ENCODE measurements at regions not wholly inside any gene's neighbourhood (a gene's known extent, or its start where the extent isn't known, plus 50 kb on each side); places are given as distances from the start of the nearest gene placed in this dataset.

DNA sequence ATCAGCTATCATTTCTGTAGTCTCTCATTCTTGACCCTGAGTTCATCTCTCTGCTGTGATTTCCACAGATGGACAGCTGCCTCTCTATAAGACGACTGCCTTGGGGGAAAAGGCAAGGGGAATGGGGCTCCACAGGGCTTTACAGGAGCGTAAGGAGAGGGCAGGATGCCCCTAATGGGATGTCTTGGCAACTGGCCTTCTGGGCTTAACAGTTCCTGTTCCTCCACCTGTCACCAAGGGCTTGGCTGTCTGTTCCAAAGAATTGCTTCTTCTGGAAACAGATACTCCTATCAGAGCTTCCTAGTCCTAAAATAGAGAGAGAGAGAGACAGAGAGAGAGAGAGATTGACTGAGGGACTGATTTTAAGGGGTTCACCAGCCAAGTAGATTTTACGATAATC is 181.9 kb downstream of the TMEM200A start:
- DNase-seq (ENCODE audit: low spot score) = no peak
- H3K4me1 ChIP-seq (ENCODE audit: insufficient read depth) = no peaks in the 10 kb centered on the region
- H2AFZ ChIP-seq = no peak overlapping the region
- no peaks in the 10 kb centered on the region for H4K20me1 ChIP-seq (ENCODE audit: insufficient read depth, poor library complexity, severe bottlenecking)
- no peak overlapping the region for H3K4me3 ChIP-seq
- H3K36me3 ChIP-seq (replicated peaks; ENCODE audit: insufficient read depth, low read depth) = no peaks in the 10 kb centered on the region
- no peak overlapping the region for H3K27ac ChIP-seq
- H3K27me3 ChIP-seq = no peaks in the 10 kb centered on the region
- WGBS (ENCODE audit: low lambda C conversion rate, missing lambda C conversion rate) = 70% methylated on average over 3 of the region's 3 CpGs
- H3K9me3 ChIP-seq (ENCODE audit: low read depth) = no peaks in the 10 kb centered on the region
- H3K79me2 ChIP-seq = no peaks in the 10 kb centered on the region
- TF ChIP-seq, protein P1, sequence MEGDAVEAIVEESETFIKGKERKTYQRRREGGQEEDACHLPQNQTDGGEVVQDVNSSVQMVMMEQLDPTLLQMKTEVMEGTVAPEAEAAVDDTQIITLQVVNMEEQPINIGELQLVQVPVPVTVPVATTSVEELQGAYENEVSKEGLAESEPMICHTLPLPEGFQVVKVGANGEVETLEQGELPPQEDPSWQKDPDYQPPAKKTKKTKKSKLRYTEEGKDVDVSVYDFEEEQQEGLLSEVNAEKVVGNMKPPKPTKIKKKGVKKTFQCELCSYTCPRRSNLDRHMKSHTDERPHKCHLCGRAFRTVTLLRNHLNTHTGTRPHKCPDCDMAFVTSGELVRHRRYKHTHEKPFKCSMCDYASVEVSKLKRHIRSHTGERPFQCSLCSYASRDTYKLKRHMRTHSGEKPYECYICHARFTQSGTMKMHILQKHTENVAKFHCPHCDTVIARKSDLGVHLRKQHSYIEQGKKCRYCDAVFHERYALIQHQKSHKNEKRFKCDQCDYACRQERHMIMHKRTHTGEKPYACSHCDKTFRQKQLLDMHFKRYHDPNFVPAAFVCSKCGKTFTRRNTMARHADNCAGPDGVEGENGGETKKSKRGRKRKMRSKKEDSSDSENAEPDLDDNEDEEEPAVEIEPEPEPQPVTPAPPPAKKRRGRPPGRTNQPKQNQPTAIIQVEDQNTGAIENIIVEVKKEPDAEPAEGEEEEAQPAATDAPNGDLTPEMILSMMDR (IDR thresholded peaks at IDR 0.05; ENCODE audit: poor library complexity) = no peak
- TF ChIP-seq EZH2phosphoT487 (IDR thresholded peaks at IDR 0.05; ENCODE audit: low read depth, severe bottlenecking, unreplicated experiment) (no peak), EZH2 (IDR thresholded peaks at IDR 0.05; ENCODE audit: borderline replicate concordance) (no peak)
- H3K4me2 ChIP-seq = no peak overlapping the region
- H3K9me2 ChIP-seq (replicated peaks; ENCODE audit: insufficient read depth) = no peaks in the 10 kb centered on the region

DNA sequence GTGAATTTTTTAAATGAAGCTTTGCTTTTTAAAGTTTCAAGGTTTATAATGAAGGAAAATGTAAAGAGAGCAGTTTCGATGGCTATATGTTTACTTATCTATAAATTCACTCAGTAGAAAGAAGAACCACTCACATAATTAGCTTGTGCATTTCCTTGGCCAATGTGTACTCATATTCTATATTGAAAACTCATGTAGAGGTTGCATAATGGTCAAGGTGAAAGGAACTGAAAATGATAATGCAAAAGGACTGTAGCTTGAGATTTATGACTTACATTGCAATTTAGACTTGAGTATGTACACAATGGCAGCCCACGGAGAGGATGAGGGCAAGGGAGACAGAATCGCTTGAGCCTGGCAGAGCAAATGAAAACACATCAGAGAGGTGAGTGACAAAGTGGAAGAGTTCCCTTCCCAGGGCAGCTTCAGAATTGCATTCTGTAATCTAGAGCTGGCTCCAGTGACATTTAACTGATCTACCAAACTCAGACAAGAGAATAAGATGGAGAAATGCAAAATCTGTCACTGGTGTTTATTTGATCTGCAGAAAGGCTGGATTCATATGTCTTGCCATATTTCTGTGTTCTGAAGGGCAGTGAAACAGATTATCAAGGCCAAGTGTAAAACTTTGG is 191.8 kb downstream of the TMEM200A start:
- DNase-seq (ENCODE audit: low spot score) = no peak
- Histone ChIP-seq H3K27ac (no peak overlapping the region), H2AFZ (no peak overlapping the region), H3K79me2 (no peaks in the 10 kb centered on the region), H3K4me3 (no peak overlapping the region), H3K27me3 (no peaks in the 10 kb centered on the region), H3K36me3 (replicated peaks; ENCODE audit: insufficient read depth, low read depth) (no peaks in the 10 kb centered on the region), H3K4me1 (ENCODE audit: insufficient read depth) (no peaks in the 10 kb centered on the region), H3K9me3 (ENCODE audit: low read depth) (no peaks in the 10 kb centered on the region), H3K9me2 (replicated peaks; ENCODE audit: insufficient read depth) (no peaks in the 10 kb centered on the region), H4K20me1 (ENCODE audit: insufficient read depth, poor library complexity, severe bottlenecking) (no peaks in the 10 kb centered on the region), H3K4me2 (no peak overlapping the region)
- TF ChIP-seq, protein P1 (IDR thresholded peaks at IDR 0.05; ENCODE audit: poor library complexity) = no peak
- TF ChIP-seq EZH2 (IDR thresholded peaks at IDR 0.05; ENCODE audit: borderline replicate concordance) (no peak), EZH2phosphoT487 (IDR thresholded peaks at IDR 0.05; ENCODE audit: low read depth, severe bottlenecking, unreplicated experiment) (no peak)
- 71% methylated on average over 3 of the region's 3 CpGs for WGBS (ENCODE audit: low lambda C conversion rate, missing lambda C conversion rate)

DNA sequence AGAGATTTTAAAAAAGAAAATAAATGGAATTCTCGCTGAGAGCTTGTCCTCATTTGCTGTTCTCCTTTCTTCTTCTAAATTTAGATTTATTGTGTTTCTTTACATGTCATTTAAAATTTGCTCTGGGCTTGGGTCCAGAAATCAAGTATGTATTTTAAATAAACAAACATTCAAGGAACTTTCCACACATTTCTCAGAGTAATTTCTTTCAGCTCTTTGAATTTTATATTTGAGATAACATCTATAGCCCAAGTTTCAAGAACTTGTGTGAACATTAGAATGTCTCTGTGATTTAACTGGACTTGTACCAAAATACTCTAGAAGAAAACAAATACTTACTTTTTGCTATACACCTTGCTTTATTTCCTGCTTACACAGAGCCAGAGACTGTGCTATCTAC is 192.3 kb downstream of the TMEM200A start:
- Histone ChIP-seq H3K4me3 (no peak overlapping the region), H3K4me1 (ENCODE audit: insufficient read depth) (no peaks in the 10 kb centered on the region), H3K9me3 (ENCODE audit: low read depth) (no peaks in the 10 kb centered on the region), H3K27ac (no peak overlapping the region), H3K79me2 (no peaks in the 10 kb centered on the region), H2AFZ (no peak overlapping the region), H3K36me3 (replicated peaks; ENCODE audit: insufficient read depth, low read depth) (no peaks in the 10 kb centered on the region), H3K9me2 (replicated peaks; ENCODE audit: insufficient read depth) (no peaks in the 10 kb centered on the region), H3K4me2 (no peak overlapping the region), H3K27me3 (no peaks in the 10 kb centered on the region), H4K20me1 (ENCODE audit: insufficient read depth, poor library complexity, severe bottlenecking) (no peaks in the 10 kb centered on the region)
- TF ChIP-seq EZH2 (IDR thresholded peaks at IDR 0.05; ENCODE audit: borderline replicate concordance) (no peak), EZH2phosphoT487 (IDR thresholded peaks at IDR 0.05; ENCODE audit: low read depth, severe bottlenecking, unreplicated experiment) (no peak)
- TF ChIP-seq, protein P1 (IDR thresholded peaks at IDR 0.05; ENCODE audit: poor library complexity) = no peak
- 81% methylated on average over 1 of the region's 1 CpG for WGBS (ENCODE audit: low lambda C conversion rate, missing lambda C conversion rate)
- no peak for DNase-seq (ENCODE audit: low spot score)
